ENCODE measurements at regions not wholly inside any gene's neighbourhood (a gene's known extent, or its start where the extent isn't known, plus 50 kb on each side); places are given as distances from the start of the nearest gene placed in this dataset.

- no peak for DNase-seq
Measured at GRCh38 chr2:14684516-14684915, 52.0 kb downstream of the LRATD1 start.

- no peak for DNase-seq
Measured at GRCh38 chr2:14690926-14691325, 58.4 kb downstream of the LRATD1 start.

- DNase-seq = no peak
Measured at GRCh38 chr2:14693874-14694273, 61.4 kb downstream of the LRATD1 start.

- no peak for DNase-seq
Measured at GRCh38 chr2:14700753-14701152, 68.2 kb downstream of the LRATD1 start.

GRCh38 chr2:14702258-14702657, 69.7 kb downstream of the LRATD1 start:
- no peak for DNase-seq

- DNase-seq = no peak
Measured at GRCh38 chr2:14706201-14706600, 73.7 kb downstream of the LRATD1 start.

- no peak for DNase-seq
Measured at GRCh38 chr2:14712111-14712510, 79.6 kb downstream of the LRATD1 start.

- no peak for DNase-seq
Measured at GRCh38 chr2:14713248-14713647, 80.7 kb downstream of the LRATD1 start.

- no peak for DNase-seq
Measured at GRCh38 chr2:14715600-14715999, 83.1 kb downstream of the LRATD1 start.

GRCh38 chr2:14716319-14716718, 83.8 kb downstream of the LRATD1 start:
- no peak for DNase-seq

- no peak for DNase-seq
Measured at GRCh38 chr2:14717131-14717530, 84.6 kb downstream of the LRATD1 start.

GRCh38 chr2:14720319-14720718, 87.8 kb downstream of the LRATD1 start:
- no peak for DNase-seq

- DNase-seq = no peak
Measured at GRCh38 chr2:14720739-14721138, 88.2 kb downstream of the LRATD1 start.

GRCh38 chr2:14722904-14723570, 90.5 kb downstream of the LRATD1 start:
- DNase-seq = no peak

GRCh38 chr2:14723684-14724083, 91.2 kb downstream of the LRATD1 start:
- DNase-seq = no peak

GRCh38 chr2:14735696-14736095, 103.2 kb downstream of the LRATD1 start:
- DNase-seq = no peak

GRCh38 chr2:14737201-14737600, 104.7 kb downstream of the LRATD1 start:
- no peak for DNase-seq

GRCh38 chr2:14743861-14744260, 111.3 kb downstream of the LRATD1 start:
- DNase-seq = no peak

- no peak for DNase-seq
Measured at GRCh38 chr2:14745288-14746076, 113.0 kb downstream of the LRATD1 start.

- DNase-seq = no peak
Measured at GRCh38 chr2:14746133-14746532, 113.6 kb downstream of the LRATD1 start.

- DNase-seq = no peak
Measured at GRCh38 chr2:14747447-14747846, 114.9 kb downstream of the LRATD1 start.

- DNase-seq = no peak
Measured at GRCh38 chr2:14749884-14750283, 117.4 kb downstream of the LRATD1 start.

- DNase-seq = no peak
Measured at GRCh38 chr2:14750433-14750832, 117.9 kb downstream of the LRATD1 start.

- no peak for DNase-seq
Measured at GRCh38 chr2:14751581-14751980, 119.1 kb downstream of the LRATD1 start.

- DNase-seq = no peak
Measured at GRCh38 chr2:14752295-14752694, 119.8 kb downstream of the LRATD1 start.
